ENCODE measurements at regions not wholly inside any gene's neighbourhood (a gene's known extent, or its start where the extent isn't known, plus 50 kb on each side); places are given as distances from the start of the nearest gene placed in this dataset.

DNA sequence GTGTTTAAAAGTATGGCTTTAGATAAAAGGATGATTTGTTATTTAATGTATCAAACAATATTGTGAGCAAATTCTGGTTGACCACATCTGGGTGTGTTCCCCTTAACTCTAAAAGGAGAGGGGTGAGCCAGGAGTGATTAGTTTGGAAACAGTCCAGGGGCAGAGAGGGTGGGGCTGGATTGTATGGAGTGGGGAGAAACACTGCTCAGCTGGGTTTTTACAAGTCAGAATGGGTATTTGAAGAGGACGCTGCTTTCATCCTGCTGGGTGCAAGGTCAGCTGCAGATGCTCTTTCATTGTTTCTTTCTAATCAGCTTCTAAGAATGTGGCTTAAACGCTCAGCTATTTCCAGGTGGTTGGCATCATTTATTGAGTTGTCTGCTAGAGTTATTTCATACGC is 82.8 kb upstream of the LIMCH1 start:
- H3K27me3 ChIP-seq (ENCODE audit: insufficient read depth, low read length): no peaks in the 10 kb centered on the region; the same call in 1 of the 2 replicates
- H3K27ac ChIP-seq (ENCODE audit: low read depth, low read length): no peak overlapping the region
- no peaks in the 10 kb centered on the region for H3K79me2 ChIP-seq (ENCODE audit: control insufficient read depth, insufficient read depth, low read length, unreplicated experiment)
- H3K4me3 ChIP-seq (ENCODE audit: low read depth, low read length): no peak overlapping the region
- no peaks in the 10 kb centered on the region for H3K36me3 ChIP-seq (ENCODE audit: insufficient read depth, low read length)
- no peak overlapping the region for H2AFZ ChIP-seq (ENCODE audit: low read length, unreplicated experiment)
- H3K4me1 ChIP-seq (ENCODE audit: control insufficient read depth, insufficient read depth, low read length, unreplicated experiment): no peaks in the 10 kb centered on the region

- H2AFZ ChIP-seq (ENCODE audit: low read length, unreplicated experiment): no peak overlapping the region
- no peak overlapping the region for H3K4me3 ChIP-seq (ENCODE audit: low read depth, low read length)
- no peaks in the 10 kb centered on the region for H3K79me2 ChIP-seq (ENCODE audit: control insufficient read depth, insufficient read depth, low read length, unreplicated experiment)
- H3K27ac ChIP-seq (ENCODE audit: low read depth, low read length): no peak overlapping the region
- no peaks in the 10 kb centered on the region for H3K36me3 ChIP-seq (ENCODE audit: insufficient read depth, low read length)
- no peaks in the 10 kb centered on the region for H3K4me1 ChIP-seq (ENCODE audit: control insufficient read depth, insufficient read depth, low read length, unreplicated experiment)
- no peaks in the 10 kb centered on the region; the same call in 1 of the 2 replicates for H3K27me3 ChIP-seq (ENCODE audit: insufficient read depth, low read length)
These were observed 81.3 kb upstream of the LIMCH1 start for GRCh38 chr4:41456559-41457101.

GRCh38 chr4:41458689-41459088 is 79.3 kb upstream of the LIMCH1 start:
- Histone ChIP-seq H3K27me3 (ENCODE audit: insufficient read depth, low read length) (no peaks in the 10 kb centered on the region; the same call in 1 of the 2 replicates), H3K79me2 (ENCODE audit: control insufficient read depth, insufficient read depth, low read length, unreplicated experiment) (no peaks in the 10 kb centered on the region), H3K36me3 (ENCODE audit: insufficient read depth, low read length) (no peaks in the 10 kb centered on the region), H3K4me1 (ENCODE audit: control insufficient read depth, insufficient read depth, low read length, unreplicated experiment) (no peaks in the 10 kb centered on the region), H3K4me3 (ENCODE audit: low read depth, low read length) (no peak overlapping the region), H2AFZ (ENCODE audit: low read length, unreplicated experiment) (no peak overlapping the region), H3K27ac (ENCODE audit: low read depth, low read length) (no peak overlapping the region)

- no peaks in the 10 kb centered on the region; the same call in 1 of the 2 replicates for H3K27me3 ChIP-seq (ENCODE audit: insufficient read depth, low read length)
- H2AFZ ChIP-seq (ENCODE audit: low read length, unreplicated experiment): no peak overlapping the region
- no peak overlapping the region for H3K27ac ChIP-seq (ENCODE audit: low read depth, low read length)
- H3K4me1 ChIP-seq (ENCODE audit: control insufficient read depth, insufficient read depth, low read length, unreplicated experiment): no peaks in the 10 kb centered on the region
- no peak overlapping the region for H3K4me3 ChIP-seq (ENCODE audit: low read depth, low read length)
- no peaks in the 10 kb centered on the region for H3K79me2 ChIP-seq (ENCODE audit: control insufficient read depth, insufficient read depth, low read length, unreplicated experiment)
- no peaks in the 10 kb centered on the region for H3K36me3 ChIP-seq (ENCODE audit: insufficient read depth, low read length)
These were observed 77.3 kb upstream of the LIMCH1 start for GRCh38 chr4:41460641-41461040.

DNA sequence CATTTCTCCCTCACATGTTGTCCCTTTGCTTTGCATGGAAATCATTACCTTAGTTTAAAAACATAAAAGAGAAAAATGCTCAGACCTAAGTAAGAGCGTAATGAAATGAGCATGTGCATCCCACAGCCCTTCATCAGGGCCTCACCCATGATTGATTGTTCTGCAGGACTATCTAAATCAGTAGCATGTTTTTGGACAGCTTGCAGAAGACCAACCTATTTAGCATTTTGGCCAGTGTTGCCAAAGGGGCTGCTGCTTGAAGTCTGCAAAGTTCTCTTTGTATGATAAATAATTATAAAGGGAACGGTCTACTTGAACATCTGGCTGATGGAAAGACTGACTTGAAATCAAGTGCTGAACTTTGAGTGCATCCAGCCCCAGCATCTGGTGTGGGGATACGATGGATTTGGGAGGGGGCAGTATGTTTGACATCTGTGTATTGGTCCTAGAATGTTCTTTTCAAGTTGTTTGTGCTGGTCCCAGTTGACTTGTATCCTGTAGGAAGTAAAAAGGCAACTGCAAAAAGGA is 76.1 kb upstream of the LIMCH1 start:
- Histone ChIP-seq H2AFZ (ENCODE audit: low read length, unreplicated experiment) (no peak overlapping the region), H3K79me2 (ENCODE audit: control insufficient read depth, insufficient read depth, low read length, unreplicated experiment) (no peaks in the 10 kb centered on the region)

GRCh38 chr4:41465146-41465761 is 72.7 kb upstream of the LIMCH1 start:
- no peak overlapping the region for H2AFZ ChIP-seq (ENCODE audit: low read length, unreplicated experiment)
- no peak overlapping the region for H3K27ac ChIP-seq (ENCODE audit: low read depth, low read length)
- no peaks in the 10 kb centered on the region for H3K36me3 ChIP-seq (ENCODE audit: insufficient read depth, low read length)
- no peak overlapping the region for H3K4me3 ChIP-seq (ENCODE audit: low read depth, low read length)
- no peaks in the 10 kb centered on the region for H3K79me2 ChIP-seq (ENCODE audit: control insufficient read depth, insufficient read depth, low read length, unreplicated experiment)
- H3K27me3 ChIP-seq (ENCODE audit: insufficient read depth, low read length): no peaks in the 10 kb centered on the region
- H3K4me1 ChIP-seq (ENCODE audit: control insufficient read depth, insufficient read depth, low read length, unreplicated experiment): no peaks in the 10 kb centered on the region

More for the DNA sequence above, 76.1 kb upstream of the LIMCH1 start:
- no peaks in the 10 kb centered on the region for H3K4me1 ChIP-seq (ENCODE audit: control insufficient read depth, insufficient read depth, low read length, unreplicated experiment)
- H3K36me3 ChIP-seq (ENCODE audit: insufficient read depth, low read length): no peaks in the 10 kb centered on the region
- H3K4me3 ChIP-seq (ENCODE audit: low read depth, low read length): no peak overlapping the region
- H3K27me3 ChIP-seq (ENCODE audit: insufficient read depth, low read length): no peaks in the 10 kb centered on the region; the same call in 1 of the 2 replicates
- H3K27ac ChIP-seq (ENCODE audit: low read depth, low read length): no peak overlapping the region

GRCh38 chr4:41466249-41466648 is 71.7 kb upstream of the LIMCH1 start:
- Histone ChIP-seq H2AFZ (ENCODE audit: low read length, unreplicated experiment) (no peak overlapping the region), H3K4me3 (ENCODE audit: low read depth, low read length) (no peak overlapping the region), H3K27ac (ENCODE audit: low read depth, low read length) (no peak overlapping the region), H3K79me2 (ENCODE audit: control insufficient read depth, insufficient read depth, low read length, unreplicated experiment) (no peaks in the 10 kb centered on the region), H3K4me1 (ENCODE audit: control insufficient read depth, insufficient read depth, low read length, unreplicated experiment) (no peaks in the 10 kb centered on the region), H3K27me3 (ENCODE audit: insufficient read depth, low read length) (no peaks in the 10 kb centered on the region), H3K36me3 (ENCODE audit: insufficient read depth, low read length) (no peaks in the 10 kb centered on the region)

DNA sequence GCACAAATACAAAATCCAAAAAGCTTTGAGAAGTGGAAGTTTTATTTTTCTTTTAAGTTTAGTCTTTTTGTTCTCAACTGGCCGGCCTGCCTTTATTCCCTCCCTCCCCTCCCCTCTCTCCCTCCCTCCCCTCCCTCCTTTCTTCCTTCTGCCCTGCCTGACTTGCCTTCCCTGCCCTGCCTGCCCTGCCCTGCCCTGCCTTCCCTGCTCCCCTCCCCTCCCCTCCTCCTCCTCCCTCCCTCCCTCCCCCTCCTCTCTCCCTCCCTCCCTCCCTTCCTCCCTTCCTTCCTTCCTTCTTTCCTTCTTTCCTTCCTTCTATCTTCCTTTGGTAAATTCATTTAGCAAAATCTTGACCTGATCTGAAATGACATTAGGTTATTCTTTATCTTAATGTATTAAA is 69.8 kb upstream of the LIMCH1 start:
- H3K27me3 ChIP-seq (ENCODE audit: insufficient read depth, low read length): no peaks in the 10 kb centered on the region
- no peaks in the 10 kb centered on the region for H3K79me2 ChIP-seq (ENCODE audit: control insufficient read depth, insufficient read depth, low read length, unreplicated experiment)
- H3K27ac ChIP-seq (ENCODE audit: low read depth, low read length): no peak overlapping the region
- H3K4me1 ChIP-seq (ENCODE audit: control insufficient read depth, insufficient read depth, low read length, unreplicated experiment): no peaks in the 10 kb centered on the region
- H2AFZ ChIP-seq (ENCODE audit: low read length, unreplicated experiment): no peak overlapping the region
- H3K4me3 ChIP-seq (ENCODE audit: low read depth, low read length): no peak overlapping the region
- no peaks in the 10 kb centered on the region for H3K36me3 ChIP-seq (ENCODE audit: insufficient read depth, low read length)

GRCh38 chr4:41471126-41472071 is 66.6 kb upstream of the LIMCH1 start:
- no peak overlapping the region for H3K27ac ChIP-seq (ENCODE audit: low read depth, low read length)

GRCh38 chr4:41472081-41472480 is 65.9 kb upstream of the LIMCH1 start:
- Histone ChIP-seq H3K36me3 (ENCODE audit: insufficient read depth, low read length) (no peaks in the 10 kb centered on the region), H2AFZ (ENCODE audit: low read length, unreplicated experiment) (no peak overlapping the region), H3K79me2 (ENCODE audit: control insufficient read depth, insufficient read depth, low read length, unreplicated experiment) (no peaks in the 10 kb centered on the region), H3K27ac (ENCODE audit: low read depth, low read length) (no peak overlapping the region), H3K27me3 (ENCODE audit: insufficient read depth, low read length) (no peaks in the 10 kb centered on the region), H3K4me1 (ENCODE audit: control insufficient read depth, insufficient read depth, low read length, unreplicated experiment) (no peaks in the 10 kb centered on the region), H3K4me3 (ENCODE audit: low read depth, low read length) (no peak overlapping the region)

More at GRCh38 chr4:41471126-41472071, 66.6 kb upstream of the LIMCH1 start:
- Histone ChIP-seq H3K27me3 (ENCODE audit: insufficient read depth, low read length) (no peaks in the 10 kb centered on the region), H3K36me3 (ENCODE audit: insufficient read depth, low read length) (no peaks in the 10 kb centered on the region), H2AFZ (ENCODE audit: low read length, unreplicated experiment) (no peak overlapping the region), H3K4me1 (ENCODE audit: control insufficient read depth, insufficient read depth, low read length, unreplicated experiment) (no peaks in the 10 kb centered on the region), H3K79me2 (ENCODE audit: control insufficient read depth, insufficient read depth, low read length, unreplicated experiment) (no peaks in the 10 kb centered on the region), H3K4me3 (ENCODE audit: low read depth, low read length) (no peak overlapping the region)

Data from ACC112 (cell line).